ENCODE measurements at regions not wholly inside any gene's neighbourhood (a gene's known extent, or its start where the extent isn't known, plus 50 kb on each side); places are given as distances from the start of the nearest gene placed in this dataset.

DNA sequence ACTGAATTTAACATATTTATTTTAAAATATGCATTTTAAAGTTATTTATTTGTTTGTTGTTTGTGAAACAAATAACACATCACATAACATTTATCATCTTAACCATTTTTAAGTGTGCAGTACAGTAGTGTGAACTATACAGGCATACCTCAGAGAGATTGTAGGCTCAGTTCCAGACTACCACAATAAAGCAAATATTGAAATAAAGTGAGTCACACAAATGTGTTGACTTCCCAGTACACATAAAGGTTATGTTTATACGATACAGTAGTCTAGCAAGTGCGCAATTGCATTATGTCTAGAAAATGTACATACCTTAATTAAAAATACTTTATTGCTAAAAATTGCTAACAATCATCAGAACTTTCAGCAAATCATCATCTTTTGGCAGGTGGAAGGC, 739.4 kb upstream of the ADGRL4 start:
- Histone ChIP-seq H3K27me3 (ENCODE audit: control insufficient read depth, insufficient read depth, low read length, poor library complexity, severe bottlenecking) (no peaks in the 10 kb centered on the region), H3K4me1 (ENCODE audit: control insufficient read depth, insufficient read depth, low read length) (no peaks in the 10 kb centered on the region), H3K36me3 (ENCODE audit: control insufficient read depth, insufficient read depth, low read length) (no peaks in the 10 kb centered on the region), H3K4me3 (ENCODE audit: low read length) (no peak overlapping the region), H3K9ac (ENCODE audit: extremely low read depth, low read length, poor library complexity, severe bottlenecking) (no peak overlapping the region), H3K9me3 (ENCODE audit: control insufficient read depth, low read length) (no peaks in the 10 kb centered on the region), H3K27ac (ENCODE audit: low read depth, low read length) (no peak overlapping the region)
- H3K4me1 Mint-ChIP-seq, result no peaks in the 10 kb centered on the region
- H3K4me3 Mint-ChIP-seq, result no peak overlapping the region
- H3K27me3 Mint-ChIP-seq (ENCODE audit: insufficient read depth), result no peaks in the 10 kb centered on the region
- DNase-seq, result no peak
- WGBS, 2 experiments (ENCODE audit: insufficient coverage in 1 of 2, insufficient read length in 1 of 2), result 100% methylated on average over 2 of the region's 2 CpGs; no CpG with 5 or more reads in 1 of the 2 experiments
- H3K9me3 Mint-ChIP-seq, result no peaks in the 10 kb centered on the region
- no peaks in the 10 kb centered on the region for H3K36me3 Mint-ChIP-seq (ENCODE audit: low read depth)
- no peak overlapping the region for H3K27ac Mint-ChIP-seq
- TF ChIP-seq, protein P1, sequence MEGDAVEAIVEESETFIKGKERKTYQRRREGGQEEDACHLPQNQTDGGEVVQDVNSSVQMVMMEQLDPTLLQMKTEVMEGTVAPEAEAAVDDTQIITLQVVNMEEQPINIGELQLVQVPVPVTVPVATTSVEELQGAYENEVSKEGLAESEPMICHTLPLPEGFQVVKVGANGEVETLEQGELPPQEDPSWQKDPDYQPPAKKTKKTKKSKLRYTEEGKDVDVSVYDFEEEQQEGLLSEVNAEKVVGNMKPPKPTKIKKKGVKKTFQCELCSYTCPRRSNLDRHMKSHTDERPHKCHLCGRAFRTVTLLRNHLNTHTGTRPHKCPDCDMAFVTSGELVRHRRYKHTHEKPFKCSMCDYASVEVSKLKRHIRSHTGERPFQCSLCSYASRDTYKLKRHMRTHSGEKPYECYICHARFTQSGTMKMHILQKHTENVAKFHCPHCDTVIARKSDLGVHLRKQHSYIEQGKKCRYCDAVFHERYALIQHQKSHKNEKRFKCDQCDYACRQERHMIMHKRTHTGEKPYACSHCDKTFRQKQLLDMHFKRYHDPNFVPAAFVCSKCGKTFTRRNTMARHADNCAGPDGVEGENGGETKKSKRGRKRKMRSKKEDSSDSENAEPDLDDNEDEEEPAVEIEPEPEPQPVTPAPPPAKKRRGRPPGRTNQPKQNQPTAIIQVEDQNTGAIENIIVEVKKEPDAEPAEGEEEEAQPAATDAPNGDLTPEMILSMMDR (conservative IDR thresholded peaks at IDR 0.05), result no peak

DNA sequence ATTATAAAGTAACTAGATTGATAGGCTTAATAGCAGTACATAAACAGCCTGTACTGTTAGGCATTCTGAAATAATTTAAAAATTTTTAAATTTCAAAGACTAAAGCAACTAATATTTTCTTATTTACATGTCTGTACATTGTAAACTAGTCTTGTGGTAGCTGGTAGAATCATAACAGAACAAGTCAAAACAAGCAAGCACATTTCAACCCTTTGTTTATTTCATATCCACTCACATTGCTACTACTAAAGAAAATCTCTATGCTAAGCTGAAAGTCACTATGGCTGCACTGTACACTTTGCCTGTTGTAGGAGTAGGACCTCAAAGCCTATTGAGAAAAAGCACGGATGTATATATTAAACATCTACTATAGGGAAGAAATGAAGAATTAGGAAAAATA, 738.2 kb upstream of the ADGRL4 start:
- H3K27ac Mint-ChIP-seq, result no peak overlapping the region
- no peaks in the 10 kb centered on the region for H3K36me3 Mint-ChIP-seq (ENCODE audit: low read depth)
- H3K4me3 Mint-ChIP-seq, result no peak overlapping the region
- no CpG with 5 or more reads among the region's 1 CpG for WGBS, 2 experiments (ENCODE audit: insufficient coverage in 1 of 2, insufficient read length in 1 of 2)
- H3K9me3 ChIP-seq (ENCODE audit: control insufficient read depth, low read length), result no peaks in the 10 kb centered on the region
- H3K4me1 ChIP-seq (ENCODE audit: control insufficient read depth, insufficient read depth, low read length), result no peaks in the 10 kb centered on the region
- H3K36me3 ChIP-seq (ENCODE audit: control insufficient read depth, insufficient read depth, low read length), result no peaks in the 10 kb centered on the region
- TF ChIP-seq, protein P1 (conservative IDR thresholded peaks at IDR 0.05), result no peak
- no peaks in the 10 kb centered on the region for H3K27me3 Mint-ChIP-seq (ENCODE audit: insufficient read depth)
- no peak for DNase-seq
- no peak overlapping the region for H3K4me3 ChIP-seq (ENCODE audit: low read length)
- H3K4me1 Mint-ChIP-seq, result no peaks in the 10 kb centered on the region
- no peak overlapping the region for H3K9ac ChIP-seq (ENCODE audit: extremely low read depth, low read length, poor library complexity, severe bottlenecking)
- no peaks in the 10 kb centered on the region for H3K9me3 Mint-ChIP-seq
- H3K27me3 ChIP-seq (ENCODE audit: control insufficient read depth, insufficient read depth, low read length, poor library complexity, severe bottlenecking), result no peaks in the 10 kb centered on the region
- H3K27ac ChIP-seq (ENCODE audit: low read depth, low read length), result no peak overlapping the region

DNA sequence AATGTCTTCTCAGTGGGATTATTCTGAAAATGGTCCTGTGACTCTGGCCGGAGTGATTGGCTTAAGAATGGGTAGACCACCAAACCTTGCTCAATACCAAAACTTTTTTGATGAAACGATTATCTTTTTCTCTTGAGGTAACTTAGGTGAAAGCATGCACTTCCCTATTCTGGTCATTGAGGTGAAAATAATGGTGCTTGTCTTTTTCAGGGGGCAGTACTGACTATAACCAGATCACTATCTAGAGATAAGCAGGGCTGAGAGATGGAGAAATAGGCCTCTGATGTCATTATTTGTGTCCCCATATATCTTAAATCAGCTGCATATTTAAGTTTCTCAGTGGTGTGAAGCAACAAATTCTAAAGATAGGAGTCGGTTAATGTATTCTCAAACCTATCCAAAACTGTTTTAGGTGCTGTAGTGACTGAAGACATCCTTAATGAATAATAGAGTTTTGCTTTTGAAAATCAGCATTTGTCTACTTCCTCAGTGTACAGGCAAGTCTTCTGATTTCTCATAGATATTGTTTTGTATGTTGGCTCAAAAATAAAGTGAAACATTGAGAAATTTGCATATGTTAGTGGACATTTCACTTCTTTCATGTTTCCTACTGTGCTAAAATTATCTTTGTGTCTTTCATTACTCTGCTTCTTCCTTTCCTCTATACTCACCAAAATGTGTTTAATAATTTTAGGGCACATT, 735.3 kb upstream of the ADGRL4 start:
- DNase-seq, result no peak
- Mint-ChIP-seq H3K36me3 (ENCODE audit: low read depth) (no peaks in the 10 kb centered on the region), H3K4me3 (no peak overlapping the region), H3K4me1 (no peaks in the 10 kb centered on the region), H3K27me3 (ENCODE audit: insufficient read depth) (no peaks in the 10 kb centered on the region), H3K9me3 (peaks cover 4% of the 10 kb centered on the region), H3K27ac (no peak overlapping the region)
- WGBS, 2 experiments (ENCODE audit: insufficient coverage in 1 of 2, insufficient read length in 1 of 2), result 80 to 85% methylated on average over 2 to 3 of the region's 3 CpGs
- no peak overlapping the region for H3K27ac ChIP-seq (ENCODE audit: low read depth, low read length)
- no peaks in the 10 kb centered on the region for H3K27me3 ChIP-seq (ENCODE audit: control insufficient read depth, insufficient read depth, low read length, poor library complexity, severe bottlenecking)
- H3K9me3 ChIP-seq (ENCODE audit: control insufficient read depth, low read length), result peaks cover 5% of the 10 kb centered on the region
- TF ChIP-seq, protein P1 (conservative IDR thresholded peaks at IDR 0.05), result no peak
- H3K36me3 ChIP-seq (ENCODE audit: control insufficient read depth, insufficient read depth, low read length), result no peaks in the 10 kb centered on the region
- H3K4me1 ChIP-seq (ENCODE audit: control insufficient read depth, insufficient read depth, low read length), result no peaks in the 10 kb centered on the region
- H3K9ac ChIP-seq (ENCODE audit: extremely low read depth, low read length, poor library complexity, severe bottlenecking), result no peak overlapping the region
- H3K4me3 ChIP-seq (ENCODE audit: low read length), result no peak overlapping the region

Data from endodermal cell (in vitro differentiated cells).